GM12878 (cell line): ENCODE measurements at regions not wholly inside any gene's neighbourhood (a gene's known extent, or its start where the extent isn't known, plus 50 kb on each side); places are given as distances from the start of the nearest gene placed in this dataset.

Experiments
- ATAC-seq: fragments of 200-7000 bp; cut with Tn5 transposase; 3 replicates; pipeline ENCODE4 v1.9.1; 2020; ENCODE audit warnings: mild to moderate bottlenecking, moderate library complexity
- BruUV-seq: library from RNA; stranded (reverse); fragments of 400-500 nt; replicated peaks from 2 replicates; lab custom pipeline; 2021; lab: Mats Ljungman, UMichigan
- CTCF ChIA-PET: fragments of 300-600 bp; sonication (Branson Sonifier 250); formaldehyde crosslinking; extraction: SDS; loops from one replicate; lab custom pipeline; 2021; ENCODE audit warnings: inconsistent platforms; lab: Yijun Ruan, JAX
- POLR2A ChIA-PET: fragments of 350-600 bp; formaldehyde crosslinking; extraction: SDS; loops from one replicate; lab custom pipeline; 2021; ENCODE audit warnings: inconsistent platforms; lab: Charles Lee
- RAD21 ChIA-PET: fragments of 300-600 bp; sonication (Branson Sonifier 250); formaldehyde crosslinking; loops from one replicate; lab custom pipeline; 2023; ENCODE audit warnings: antibody characterized with exemption; ENCODE audit not compliant: unreplicated experiment; lab: Charles Lee
- SMC1A ChIA-PET: fragments of 300-600 bp; sonication (Branson Sonifier 250); formaldehyde crosslinking; loops from one replicate; lab custom pipeline; 2023; ENCODE audit not compliant: unreplicated experiment, uncharacterized antibody; lab: Charles Lee
- DNase-seq: peaks from one replicate; pipeline ENCODE4 v3.0.0-alpha.2; 2011; ENCODE audit warnings: low read depth, low spot score
- FAIRE-seq: peaks from 3 replicates; lab custom pipeline; 2011; peaks lifted over from hg19 to GRCh38; lab: Jason Lieb, UNC
- H2AFZ ChIP-seq: 2 replicates; pipeline ENCODE4 v1.6.0; 2011; ENCODE audit warnings: low read depth, low read length, control low read depth; ENCODE audit not compliant: control insufficient read depth
- H3K27ac ChIP-seq: 2 replicates; pipeline ENCODE4 v1.5.1; 2011; ENCODE audit warnings: control low read depth; ENCODE audit not compliant: control insufficient read depth, insufficient read depth
- H3K27me3 ChIP-seq, 2 experiments: replicated peaks in 1 of 2; 2 replicates each; pipeline versions ENCODE4 v1.6.0 to v1.6.1; 2011; ENCODE audit warnings: low read length in 1 of 2; ENCODE audit not compliant: control insufficient read depth in 2 of 2, insufficient read depth in 2 of 2
- H3K36me3 ChIP-seq, 2 experiments: 2 replicates each; pipeline ENCODE4 v1.5.1; 2011; ENCODE audit warnings: low read length in 1 of 2; ENCODE audit not compliant: control insufficient read depth in 2 of 2, insufficient read depth in 2 of 2
- H3K4me1 ChIP-seq: 2 replicates; pipeline ENCODE4 v1.6.1; 2011; ENCODE audit warnings: mild to moderate bottlenecking, low read length, moderate library complexity, mixed read lengths; ENCODE audit not compliant: control insufficient read depth, insufficient read depth
- H3K4me2 ChIP-seq: 2 replicates; pipeline ENCODE4 v1.6.0; 2011; ENCODE audit warnings: control low read depth; ENCODE audit not compliant: control insufficient read depth, insufficient read depth
- H3K4me3 ChIP-seq: fragments of 200-600 bp; sonication (generic); 2 replicates; pipeline ENCODE4 v1.5.1; 2016
- H3K79me2 ChIP-seq: 2 replicates; pipeline ENCODE4 v1.6.0; 2011; ENCODE audit warnings: low read length; ENCODE audit not compliant: control insufficient read depth, insufficient read depth
- H3K9ac ChIP-seq: 2 replicates; pipeline ENCODE4 v1.8.0; 2011; ENCODE audit warnings: low read length, control low read depth, mixed read lengths; ENCODE audit not compliant: control insufficient read depth, insufficient read depth
- H3K9me3 ChIP-seq: replicated peaks from 3 replicates; pipeline ENCODE4 v1.5.1; 2011; ENCODE audit warnings: mild to moderate bottlenecking, low read length; ENCODE audit not compliant: control insufficient read depth, insufficient read depth
- H4K20me1 ChIP-seq: 2 replicates; pipeline ENCODE4 v1.6.0; 2011; ENCODE audit not compliant: control insufficient read depth, insufficient read depth
- ATF3 ChIP-seq: IDR thresholded peaks from 2 replicates; pipeline ENCODE4 v1.6.1; 2011; ENCODE audit warnings: low read depth, mild to moderate bottlenecking, low read length, moderate library complexity, borderline replicate concordance; ENCODE audit errors: extremely low read depth
- EP300 ChIP-seq, 2 experiments: fragments of 150-350 bp in 1 of 2; IDR thresholded peaks; 2 replicates each; pipeline ENCODE4 v1.6.1; 2011 to 2012; ENCODE audit warnings: low read depth in 2 of 2, low read length in 2 of 2, borderline replicate concordance in 1 of 2, improper control_type of control experiment in 1 of 2, inconsistent platforms in 1 of 2; ENCODE audit not compliant: control insufficient read depth in 1 of 2
- GATAD2B ChIP-seq: fragments of 450-650 bp; conservative IDR thresholded peaks from 2 replicates; pipeline ENCODE4 v1.6.1; 2017; ENCODE audit warnings: low read depth, mild to moderate bottlenecking, moderate library complexity
- HDAC2 ChIP-seq: fragments of 200-600 bp; sonication (generic); IDR thresholded peaks from 2 replicates; pipeline ENCODE4 v1.6.1; 2017
- HDAC6 ChIP-seq: fragments of 200-600 bp; sonication (generic); IDR thresholded peaks from one replicate; pipeline ENCODE4 v1.8.0; 2017; ENCODE audit warnings: antibody characterized with exemption; ENCODE audit not compliant: unreplicated experiment
- HSF1 ChIP-seq: fragments of 150-350 bp; IDR thresholded peaks from 2 replicates; pipeline ENCODE4 v1.6.1; 2014; ENCODE audit warnings: mild to moderate bottlenecking, low read depth, low read length
- IKZF1 ChIP-seq: fragments of 450-650 bp; conservative IDR thresholded peaks from 2 replicates; pipeline ENCODE4 v1.6.1; 2017; ENCODE audit warnings: antibody characterized with exemption, mild to moderate bottlenecking
- MLLT1 ChIP-seq: fragments of 450-650 bp; IDR thresholded peaks from 2 replicates; pipeline ENCODE4 v1.6.1; 2016; ENCODE audit warnings: mild to moderate bottlenecking
- SKIL ChIP-seq: fragments of 450-650 bp; IDR thresholded peaks from 2 replicates; pipeline ENCODE4 v1.6.1; 2017; ENCODE audit warnings: mild to moderate bottlenecking, low read depth, inconsistent platforms; ENCODE audit not compliant: poor library complexity, severe bottlenecking
- ZSCAN29 ChIP-seq: fragments of 450-650 bp; IDR thresholded peaks from 2 replicates; pipeline ENCODE4 v1.6.1; 2017; ENCODE audit warnings: mild to moderate bottlenecking, moderate library complexity
- WGBS: methylation state at CpG from one replicate; pipeline ENCODE4 v1.1.6; 2016; ENCODE audit warnings: low lambda C conversion rate; ENCODE audit not compliant: insufficient replicate concordance, insufficient coverage; ENCODE audit errors: missing lambda C conversion rate; 5-methylcytosine and 5-hydroxymethylcytosine counted together
- in situ Hi-C: fragments of 300-500 bp; cut with MboI; formaldehyde crosslinking; loops from 9 replicates; pipeline ENCODE4 v1.14.3; 2018; ENCODE audit warnings: mixed read lengths
- intact Hi-C: fragments of 100-400 bp; cut with micrococcal nuclease; formaldehyde crosslinking; loops from one replicate; pipeline ENCODE4 v1.14.2; 2022; ENCODE audit not compliant: unreplicated experiment

GRCh38 chr13:106061781-106062180, 473.7 kb downstream of the EFNB2 start:
- POLR2A ChIA-PET = no interaction called here

GRCh38 chr13:106056851-106057250, 478.6 kb downstream of the EFNB2 start:
- Histone ChIP-seq H3K79me2 (no peaks in the 10 kb centered on the region), H3K4me3 (no peak overlapping the region), H3K27me3 (no peaks in the 10 kb centered on the region), H3K9ac (no peak overlapping the region), H3K36me3 (no peaks in the 10 kb centered on the region), H3K4me2 (no peak overlapping the region), H3K27ac (no peak overlapping the region), H3K9me3 (no peaks in the 10 kb centered on the region), H4K20me1 (no peaks in the 10 kb centered on the region), H3K4me1 (no peaks in the 10 kb centered on the region), H2AFZ (no peak overlapping the region)
- in situ Hi-C loops = no loop called here
- ChIA-PET RAD21 (no interaction called here), SMC1A (no interaction called here), POLR2A (no interaction called here), CTCF (no interaction called here)
- WGBS = 50% methylated on average over 2 of the region's 2 CpGs
- no TSS peak for BruUV-seq
- intact Hi-C loops = no loop called here
- DNase-seq = no peak
- no peak for ATAC-seq
- FAIRE-seq = no peak
- no peak for TF ChIP-seq ZSCAN29
- no peak for TF ChIP-seq HDAC6
- TF ChIP-seq EP300 (IDR thresholded peaks at IDR 0.05; ENCODE audit: borderline replicate concordance in 1 of 2, control insufficient read depth in 1 of 2, low read depth in 2 of 2, low read length in 2 of 2) = no peak
- TF ChIP-seq SKIL = no peak
- no peak for TF ChIP-seq GATAD2B
- TF ChIP-seq IKZF1 = no peak
- no peak for TF ChIP-seq HDAC2
- TF ChIP-seq HSF1 = no peak

More at GRCh38 chr13:106061781-106062180, 473.7 kb downstream of the EFNB2 start:
- Histone ChIP-seq H3K9me3 (no peaks in the 10 kb centered on the region), H3K36me3 (no peaks in the 10 kb centered on the region), H3K4me2 (no peak overlapping the region), H3K4me3 (no peak overlapping the region), H4K20me1 (no peaks in the 10 kb centered on the region), H3K27ac (no peak overlapping the region), H3K9ac (no peak overlapping the region), H3K27me3 (no peaks in the 10 kb centered on the region), H3K79me2 (no peaks in the 10 kb centered on the region), H3K4me1 (no peaks in the 10 kb centered on the region), H2AFZ (no peak overlapping the region)
- intact Hi-C loops (no loop called here), in situ Hi-C loops (no loop called here)
- ChIA-PET CTCF (no interaction called here), RAD21 (no interaction called here), SMC1A (no interaction called here)
- no peak for TF ChIP-seq MLLT1
- no peak for TF ChIP-seq ATF3
- DNase-seq (no peak), FAIRE-seq (no peak), ATAC-seq (no peak)
- WGBS = 8% methylated on average over 11 of the region's 11 CpGs
- no TSS peak for BruUV-seq
